SU-DHL-6 (cell line): ENCODE measurements at regions not wholly inside any gene's neighbourhood (a gene's known extent, or its start where the extent isn't known, plus 50 kb on each side); places are given as distances from the start of the nearest gene placed in this dataset.
"Not testable (repeated sequence)": the region's sequence is repeated elsewhere in the genome, so short reads cannot be mapped to it uniquely, and the experiment has no call there.

ENCODE experiments used
- H2AFZ ChIP-seq: fragments of 200-600 bp; sonication (generic); 2 replicates; pipeline ENCODE4 v1.6.1; 2014; ENCODE audit warnings: low read depth, mild to moderate bottlenecking, moderate library complexity, mixed read lengths, antibody characterized with exemption, low read length; ENCODE audit not compliant: severe bottlenecking
- H3F3A ChIP-seq: fragments of 200-600 bp; shearing (Covaris generic); 2 replicates; pipeline ENCODE4 v1.6.0; 2016; ENCODE audit warnings: antibody characterized with exemption, mild to moderate bottlenecking; ENCODE audit not compliant: insufficient read depth
- H3K27ac ChIP-seq: fragments of 200-600 bp; sonication (generic); 2 replicates; pipeline ENCODE4 v1.5.1; 2016; ENCODE audit warnings: low read depth, mild to moderate bottlenecking, low read length, moderate library complexity, mixed read lengths
- H3K27me3 ChIP-seq: fragments of 200-600 bp; sonication (generic), shearing (Covaris generic); 2 replicates; pipeline ENCODE4 v1.6.0; 2014; ENCODE audit warnings: mild to moderate bottlenecking, low read length
- H3K36me3 ChIP-seq: fragments of 200-600 bp; sonication (generic); 2 replicates; pipeline ENCODE4 v1.6.1; 2014; ENCODE audit warnings: mild to moderate bottlenecking, low read length, mixed read lengths
- H3K4me2 ChIP-seq: fragments of 300-600, 200-600 bp; shearing (Covaris generic), sonication (generic); 2 replicates; pipeline ENCODE4 v1.6.0; 2014; ENCODE audit warnings: low read length, low read depth, mild to moderate bottlenecking; ENCODE audit not compliant: poor library complexity, severe bottlenecking
- H3K4me3 ChIP-seq: fragments of 200-600 bp; sonication (generic); 2 replicates; pipeline ENCODE4 v1.5.1; 2014; ENCODE audit warnings: antibody characterized with exemption, low read length, mild to moderate bottlenecking, mixed read lengths; ENCODE audit not compliant: insufficient read depth, poor library complexity, severe bottlenecking
- H3K79me2 ChIP-seq: fragments of 200-600 bp; sonication (generic); 2 replicates; pipeline ENCODE4 v1.6.1; 2014; ENCODE audit warnings: mild to moderate bottlenecking, low read length, moderate library complexity; ENCODE audit not compliant: insufficient read depth
- H3K9ac ChIP-seq: fragments of 200-600 bp; sonication (generic); 2 replicates; pipeline ENCODE4 v1.7.0; 2014; ENCODE audit warnings: mild to moderate bottlenecking, low read length
- H3K9me2 ChIP-seq: fragments of 200-600 bp; sonication (generic); replicated peaks from 2 replicates; pipeline ENCODE4 v1.6.1; 2014; ENCODE audit warnings: low read length; ENCODE audit not compliant: insufficient read depth
- H3K9me3 ChIP-seq: fragments of 200-600 bp; sonication (generic); 2 replicates; pipeline ENCODE4 v1.6.1; 2014; ENCODE audit warnings: low read length, mixed read lengths; ENCODE audit not compliant: insufficient read depth
- H4K20me1 ChIP-seq: fragments of 200-600 bp; sonication (generic); 2 replicates; pipeline ENCODE4 v1.6.1; 2014; ENCODE audit warnings: low read depth, mild to moderate bottlenecking, antibody characterized with exemption, low read length, moderate library complexity, mixed read lengths
- CTCF ChIP-seq: fragments of 200-600 bp; sonication (generic); IDR thresholded peaks from one replicate; pipeline ENCODE4 v1.5.1; 2017; ENCODE audit warnings: antibody characterized with exemption, mild to moderate bottlenecking, low read length, moderate library complexity; ENCODE audit not compliant: insufficient read depth, poor library complexity, severe bottlenecking
- EZH2phosphoT487 ChIP-seq: fragments of 200-600 bp; sonication (generic), shearing (Covaris generic); conservative IDR thresholded peaks from 2 replicates; pipeline ENCODE4 v1.6.1; 2018; ENCODE audit warnings: mild to moderate bottlenecking, antibody characterized with exemption, low read length, moderate library complexity, mixed read lengths

- H3K9ac ChIP-seq, result no peak overlapping the region
- no peak overlapping the region for H2AFZ ChIP-seq
- peaks cover 7% of the 10 kb centered on the region; the same call in 1 of the 2 replicates for H3K9me3 ChIP-seq
- no peak overlapping the region for H3K27ac ChIP-seq
- H3K4me3 ChIP-seq, result no peak overlapping the region
- no peaks in the 10 kb centered on the region for H3K27me3 ChIP-seq
- H4K20me1 ChIP-seq, result no peaks in the 10 kb centered on the region
- no peaks in the 10 kb centered on the region for H3F3A ChIP-seq
- H3K9me2 ChIP-seq, result no peaks in the 10 kb centered on the region
- TF ChIP-seq EZH2phosphoT487, result no peak
- TF ChIP-seq CTCF, result no peak
- no peak overlapping the region for H3K4me2 ChIP-seq
- no peaks in the 10 kb centered on the region for H3K36me3 ChIP-seq
- H3K79me2 ChIP-seq, result no peaks in the 10 kb centered on the region
Observed at GRCh38 chr14:104230946-104231345, 92.6 kb downstream of the KIF26A start.

DNA sequence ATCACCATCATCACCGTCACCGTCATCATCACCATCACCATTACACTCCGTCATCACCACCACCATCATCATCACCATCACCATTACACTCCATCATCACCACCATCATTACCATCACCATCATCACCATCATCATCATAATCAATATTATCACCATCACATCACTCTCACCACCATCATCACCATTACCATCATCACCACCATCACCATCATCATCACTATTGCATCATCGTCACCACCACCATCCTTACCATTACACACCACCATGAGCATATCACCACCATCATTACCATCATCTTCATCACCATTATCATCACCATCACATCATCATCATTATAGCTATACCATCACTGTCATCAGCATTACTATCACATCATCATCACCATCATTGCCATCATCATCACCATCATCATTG, 93.7 kb downstream of the KIF26A start:
- no peaks in the 10 kb centered on the region for H3K36me3 ChIP-seq
- TF ChIP-seq EZH2phosphoT487, result no peak
- TF ChIP-seq CTCF, result no peak
- H4K20me1 ChIP-seq, result no peaks in the 10 kb centered on the region
- no peaks in the 10 kb centered on the region for H3F3A ChIP-seq
- H3K9ac ChIP-seq, result no peak overlapping the region
- H3K27ac ChIP-seq, result no peak overlapping the region
- H3K4me2 ChIP-seq, result no peak overlapping the region
- no peaks in the 10 kb centered on the region for H3K27me3 ChIP-seq
- peaks cover 7% of the 10 kb centered on the region; the same call in 1 of the 2 replicates for H3K9me3 ChIP-seq
- H3K9me2 ChIP-seq, result no peaks in the 10 kb centered on the region
- H3K79me2 ChIP-seq, result no peaks in the 10 kb centered on the region
- H2AFZ ChIP-seq, result no peak overlapping the region
- H3K4me3 ChIP-seq, result no peak overlapping the region

DNA sequence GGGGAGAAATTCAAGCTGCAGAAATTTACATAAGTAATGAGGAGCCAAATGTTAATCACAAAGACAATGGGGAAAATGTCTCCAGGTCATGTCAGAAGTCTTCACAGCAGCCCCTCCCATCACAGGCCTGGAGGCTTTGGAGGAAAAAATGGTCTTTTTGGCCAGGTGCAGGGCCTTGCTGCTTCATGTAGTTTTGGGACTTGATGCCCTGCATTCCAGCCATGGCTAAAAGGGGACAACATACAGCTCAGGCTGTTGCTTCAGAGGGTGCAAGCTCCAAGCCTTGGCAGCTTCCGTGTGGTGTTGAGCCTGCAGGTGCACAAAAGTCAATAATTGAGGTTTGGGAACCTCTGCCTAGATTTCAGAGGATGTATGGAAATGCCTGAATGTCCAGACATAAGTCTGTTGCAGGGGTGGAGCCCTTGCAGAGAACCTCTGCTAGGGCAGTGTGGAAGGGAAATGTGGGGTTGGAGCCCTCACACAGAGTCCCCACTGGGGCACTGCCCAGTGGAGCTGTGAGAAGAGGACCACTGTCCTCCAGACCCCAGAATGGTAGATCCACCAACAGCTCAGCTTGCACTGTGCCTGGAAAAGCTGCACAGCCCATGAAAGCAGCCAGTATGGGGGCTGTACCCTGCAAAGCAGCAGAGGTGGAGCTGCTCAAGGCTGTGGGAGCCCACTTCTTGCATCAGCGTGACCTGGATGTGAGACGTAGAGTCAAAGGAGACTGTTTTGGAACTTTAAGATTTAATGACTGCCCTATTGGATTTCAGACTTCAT, 95.8 kb downstream of the KIF26A start:
- H3K4me2 ChIP-seq, H3K9me2 ChIP-seq, H3K27ac ChIP-seq, H3K79me2 ChIP-seq, H2AFZ ChIP-seq, H3K9ac ChIP-seq, H3K27me3 ChIP-seq, H3F3A ChIP-seq, H3K9me3 ChIP-seq, H3K36me3 ChIP-seq, H4K20me1 ChIP-seq, H3K4me3 ChIP-seq: not testable (repeated sequence)

GRCh38 chr14:104235686-104236085, 97.3 kb downstream of the KIF26A start:
- H3K9me2 ChIP-seq, result no peaks in the 10 kb centered on the region
- H3K4me3 ChIP-seq, result no peak overlapping the region
- no peak overlapping the region for H3K27ac ChIP-seq
- TF ChIP-seq EZH2phosphoT487, result no peak
- no peak for TF ChIP-seq CTCF
- no peaks in the 10 kb centered on the region for H3F3A ChIP-seq
- H3K27me3 ChIP-seq, result no peaks in the 10 kb centered on the region
- no peaks in the 10 kb centered on the region for H3K79me2 ChIP-seq
- H2AFZ ChIP-seq, result no peak overlapping the region
- H3K4me2 ChIP-seq, result no peak overlapping the region
- H3K9ac ChIP-seq, result no peak overlapping the region
- no peaks in the 10 kb centered on the region for H4K20me1 ChIP-seq
- no peaks in the 10 kb centered on the region for H3K36me3 ChIP-seq
- H3K9me3 ChIP-seq, result peaks cover 7% of the 10 kb centered on the region; the same call in 1 of the 2 replicates
